H9 (cell line): ENCODE measurements at regions not wholly inside any gene's neighbourhood (a gene's known extent, or its start where the extent isn't known, plus 50 kb on each side); places are given as distances from the start of the nearest gene placed in this dataset.

Experiments used
- DNase-seq: peaks from one replicate; pipeline ENCODE4 v3.0.0-alpha.2; 2017
- H2AFZ ChIP-seq: one replicate; pipeline ENCODE4 v1.6.1; 2013; ENCODE audit warnings: mild to moderate bottlenecking, low read length, control low read depth, moderate library complexity
- H2AK5ac ChIP-seq: 2 replicates; pipeline ENCODE4 v1.6.1; 2013; ENCODE audit warnings: low read length, control low read depth, mixed read lengths; ENCODE audit not compliant: insufficient read length
- H2BK120ac ChIP-seq: one replicate; pipeline ENCODE4 v1.6.1; 2013; ENCODE audit warnings: low read depth, mild to moderate bottlenecking, low read length, control low read depth, inconsistent platforms; ENCODE audit not compliant: poor library complexity, severe bottlenecking
- H2BK12ac ChIP-seq: 2 replicates; pipeline ENCODE4 v1.6.1; 2013; ENCODE audit warnings: low read length, control low read depth, mixed read lengths, low read depth; ENCODE audit not compliant: insufficient read length
- H2BK15ac ChIP-seq: 2 replicates; pipeline ENCODE4 v1.6.1; 2013; ENCODE audit warnings: low read depth, low read length, control low read depth
- H2BK20ac ChIP-seq: one replicate; pipeline ENCODE4 v1.6.1; 2013; ENCODE audit warnings: low read depth, mild to moderate bottlenecking, low read length, control low read depth, inconsistent platforms; ENCODE audit not compliant: poor library complexity, severe bottlenecking
- H2BK5ac ChIP-seq: 2 replicates; pipeline ENCODE4 v1.6.1; 2013; ENCODE audit warnings: low read length, control low read depth, mixed read lengths; ENCODE audit not compliant: insufficient read length
- H3K14ac ChIP-seq: 2 replicates; pipeline ENCODE4 v1.6.1; 2013; ENCODE audit warnings: low read length, control low read depth; ENCODE audit not compliant: insufficient read depth
- H3K18ac ChIP-seq: 2 replicates; pipeline ENCODE4 v1.6.1; 2013; ENCODE audit warnings: low read depth, mild to moderate bottlenecking, mixed read lengths, low read length, control low read depth; ENCODE audit not compliant: insufficient read length
- H3K23ac ChIP-seq: 2 replicates; pipeline ENCODE4 v1.6.1; 2013; ENCODE audit warnings: low read length, control low read depth, mixed read lengths, low read depth; ENCODE audit not compliant: insufficient read length
- H3K23me2 ChIP-seq: 2 replicates; pipeline ENCODE4 v1.6.1; 2013; ENCODE audit warnings: low read depth, mild to moderate bottlenecking, mixed read lengths, low read length, control low read depth; ENCODE audit not compliant: insufficient read length, poor library complexity, severe bottlenecking
- H3K27ac ChIP-seq: 2 replicates; pipeline ENCODE4 v1.5.1; 2013; ENCODE audit warnings: low read length, control low read depth, mixed read lengths, low read depth; ENCODE audit not compliant: insufficient read length
- H3K27me3 ChIP-seq: 2 replicates; pipeline ENCODE4 v1.6.1; 2013; ENCODE audit warnings: low read length, control low read depth, inconsistent platforms; ENCODE audit not compliant: insufficient read depth
- H3K4ac ChIP-seq: 2 replicates; pipeline ENCODE4 v1.6.1; 2013; ENCODE audit warnings: low read depth, mild to moderate bottlenecking, control low read depth, inconsistent platforms, low read length, moderate library complexity
- H3K4me1 ChIP-seq: 2 replicates; pipeline ENCODE4 v1.6.1; 2013; ENCODE audit warnings: low read length, control low read depth, inconsistent platforms; ENCODE audit not compliant: insufficient read depth
- H3K4me2 ChIP-seq: 2 replicates; pipeline ENCODE4 v1.6.1; 2013; ENCODE audit warnings: low read length, control low read depth, mixed read lengths; ENCODE audit not compliant: insufficient read length, insufficient read depth
- H3K56ac ChIP-seq: 2 replicates; pipeline ENCODE4 v1.6.1; 2013; ENCODE audit warnings: low read depth, mild to moderate bottlenecking, mixed read lengths, low read length, control low read depth; ENCODE audit not compliant: insufficient read length
- H3K79me1 ChIP-seq: 2 replicates; pipeline ENCODE4 v1.6.1; 2013; ENCODE audit warnings: low read depth, mild to moderate bottlenecking, moderate library complexity, low read length, control low read depth, inconsistent platforms; ENCODE audit not compliant: insufficient read depth, poor library complexity, severe bottlenecking
- H3K79me2 ChIP-seq: 2 replicates; pipeline ENCODE4 v1.6.1; 2013; ENCODE audit warnings: low read length, control low read depth, inconsistent platforms; ENCODE audit not compliant: insufficient read depth
- H3K9ac ChIP-seq: 2 replicates; pipeline ENCODE4 v1.6.1; 2013; ENCODE audit warnings: low read length, control low read depth, mixed read lengths; ENCODE audit not compliant: insufficient read length; ENCODE audit errors: extremely low read depth
- H3K9me3 ChIP-seq: one replicate; pipeline ENCODE4 v1.6.1; 2013; ENCODE audit warnings: low read depth, low read length, inconsistent platforms; ENCODE audit not compliant: control insufficient read depth
- H3T11ph ChIP-seq: one replicate; pipeline ENCODE4 v1.6.1; 2013; ENCODE audit warnings: mild to moderate bottlenecking, low read length, control low read depth, inconsistent platforms
- H4K20me1 ChIP-seq: one replicate; pipeline ENCODE4 v1.6.1; 2013; ENCODE audit not compliant: control insufficient read depth, insufficient read length, insufficient read depth
- H4K5ac ChIP-seq: 2 replicates; pipeline ENCODE4 v1.6.1; 2013; ENCODE audit warnings: low read depth, mild to moderate bottlenecking, mixed read lengths, low read length, control low read depth; ENCODE audit not compliant: insufficient read length
- H4K8ac ChIP-seq: replicated peaks from 2 replicates; pipeline ENCODE4 v1.6.1; 2013; ENCODE audit warnings: low read length, control low read depth, mixed read lengths, low read depth; ENCODE audit not compliant: insufficient read length
- H4K91ac ChIP-seq: 2 replicates; pipeline ENCODE4 v1.6.1; 2013; ENCODE audit warnings: low read depth, mild to moderate bottlenecking, moderate library complexity, mixed read lengths, low read length, control low read depth; ENCODE audit not compliant: insufficient read length
- H3K27ac Mint-ChIP-seq, 3 experiments: 2 replicates in 2 of 3; 3 replicates in 1 of 3; pipeline ENCODE4 v1.8.0; 2020 to 2021; ENCODE audit warnings: mixed read lengths in 3 of 3, mild to moderate bottlenecking in 1 of 3, moderate library complexity in 1 of 3
- H3K27me3 Mint-ChIP-seq: 2 replicates; pipeline ENCODE4 v1.8.0; 2021; ENCODE audit warnings: low read depth, mild to moderate bottlenecking, moderate library complexity, mixed read lengths
- H3K36me3 Mint-ChIP-seq, 3 experiments: 2 replicates in 2 of 3; 3 replicates in 1 of 3; pipeline ENCODE4 v1.8.0; 2020 to 2021; ENCODE audit warnings: low read depth in 3 of 3, mixed read lengths in 3 of 3; ENCODE audit not compliant: insufficient read depth in 1 of 3
- H3K4me1 Mint-ChIP-seq, 2 experiments: 2 replicates each; pipeline ENCODE4 v1.8.0; 2020; ENCODE audit warnings: mixed read lengths in 2 of 2
- H3K4me3 Mint-ChIP-seq, 2 experiments: 2 replicates in 1 of 2; 3 replicates in 1 of 2; pipeline ENCODE4 v1.8.0; 2020 to 2021; ENCODE audit warnings: mild to moderate bottlenecking in 2 of 2, mixed read lengths in 2 of 2, moderate library complexity in 1 of 2
- H3K9me3 Mint-ChIP-seq, 2 experiments: 2 replicates in 1 of 2; 3 replicates in 1 of 2; pipeline ENCODE4 v1.8.0; 2020; ENCODE audit warnings: mild to moderate bottlenecking in 2 of 2, mixed read lengths in 2 of 2, moderate library complexity in 1 of 2
- WGBS: extraction: QIAGEN DNeasy Blood & Tissue Kit; methylation state at CpG from one replicate; pipeline ENCODE4 v1.1.7; 2013; ENCODE audit warnings: missing lambda C conversion rate, low lambda C conversion rate, mixed read lengths; ENCODE audit not compliant: insufficient read length; ENCODE audit errors: extremely low coverage; 5-methylcytosine and 5-hydroxymethylcytosine counted together
- TF ChIP-seq, protein P1 (sequence below): fragments of 200-600 bp; sonication (generic); conservative IDR thresholded peaks from 3 replicates; pipeline ENCODE4 v1.8.0; 2021; ENCODE audit warnings: antibody characterized with exemption, mild to moderate bottlenecking

DNA sequence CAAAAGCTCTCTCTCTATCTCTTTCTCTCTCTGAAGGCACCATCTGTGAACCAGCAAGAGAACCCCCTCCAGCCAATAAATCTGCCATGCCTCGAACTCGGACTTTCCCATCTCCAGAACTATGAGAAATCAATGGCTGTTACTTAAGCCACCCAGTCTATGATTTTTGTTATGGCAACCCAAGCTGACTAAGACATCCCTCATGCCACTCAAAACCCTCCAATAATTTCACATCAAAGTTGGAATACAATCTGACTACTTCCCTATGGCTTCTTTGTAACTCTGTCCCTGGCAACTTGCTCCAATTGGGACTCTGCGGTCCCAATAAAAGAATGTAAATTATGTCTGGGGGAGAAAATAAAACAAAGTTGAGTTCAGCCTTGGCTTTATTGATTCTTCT is 265.7 kb downstream of the SHOX start:
- Histone ChIP-seq H3K4ac (no peak overlapping the region), H3K79me1 (no peaks in the 10 kb centered on the region), H3K14ac (no peak overlapping the region), H2BK5ac (no peak overlapping the region), H2BK120ac (no peak overlapping the region), H3K79me2 (no peaks in the 10 kb centered on the region), H2BK20ac (no peak overlapping the region), H2BK15ac (no peak overlapping the region), H3K23me2 (no peaks in the 10 kb centered on the region), H3K23ac (no peak overlapping the region), H4K20me1 (no peaks in the 10 kb centered on the region), H3K56ac (no peak overlapping the region), H3K18ac (no peak overlapping the region), H3K27ac (no peak overlapping the region), H2AK5ac (no peak overlapping the region), H3K4me1 (no peaks in the 10 kb centered on the region), H4K91ac (no peak overlapping the region), H3K27me3 (no peaks in the 10 kb centered on the region), H3K9ac (no peak overlapping the region), H2BK12ac (no peak overlapping the region), H4K5ac (no peak overlapping the region), H4K8ac (no peak overlapping the region), H3T11ph (no peak overlapping the region), H3K9me3 (peaks cover 5% of the 10 kb centered on the region), H3K4me2 (no peak overlapping the region), H2AFZ (no peak overlapping the region)
- peaks cover 3 to 24% (median 6%) of the 10 kb centered on the region in 3 experiments; a peak in 6 of 7 replicates for H3K36me3 Mint-ChIP-seq
- no peak overlapping the region for H3K4me3 Mint-ChIP-seq
- peaks cover 23% of the 10 kb centered on the region for H3K27me3 Mint-ChIP-seq
- no peak overlapping the region for H3K27ac Mint-ChIP-seq
- peaks cover 4 to 5% of the 10 kb centered on the region in 2 experiments for H3K4me1 Mint-ChIP-seq
- no CpG with 5 or more reads among the region's 3 CpGs for WGBS
- peaks cover 31 to 38% of the 10 kb centered on the region in 2 experiments for H3K9me3 Mint-ChIP-seq
- DNase-seq = no peak
- TF ChIP-seq, protein P1, sequence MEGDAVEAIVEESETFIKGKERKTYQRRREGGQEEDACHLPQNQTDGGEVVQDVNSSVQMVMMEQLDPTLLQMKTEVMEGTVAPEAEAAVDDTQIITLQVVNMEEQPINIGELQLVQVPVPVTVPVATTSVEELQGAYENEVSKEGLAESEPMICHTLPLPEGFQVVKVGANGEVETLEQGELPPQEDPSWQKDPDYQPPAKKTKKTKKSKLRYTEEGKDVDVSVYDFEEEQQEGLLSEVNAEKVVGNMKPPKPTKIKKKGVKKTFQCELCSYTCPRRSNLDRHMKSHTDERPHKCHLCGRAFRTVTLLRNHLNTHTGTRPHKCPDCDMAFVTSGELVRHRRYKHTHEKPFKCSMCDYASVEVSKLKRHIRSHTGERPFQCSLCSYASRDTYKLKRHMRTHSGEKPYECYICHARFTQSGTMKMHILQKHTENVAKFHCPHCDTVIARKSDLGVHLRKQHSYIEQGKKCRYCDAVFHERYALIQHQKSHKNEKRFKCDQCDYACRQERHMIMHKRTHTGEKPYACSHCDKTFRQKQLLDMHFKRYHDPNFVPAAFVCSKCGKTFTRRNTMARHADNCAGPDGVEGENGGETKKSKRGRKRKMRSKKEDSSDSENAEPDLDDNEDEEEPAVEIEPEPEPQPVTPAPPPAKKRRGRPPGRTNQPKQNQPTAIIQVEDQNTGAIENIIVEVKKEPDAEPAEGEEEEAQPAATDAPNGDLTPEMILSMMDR = no peak
